GM18870 (cell line): ENCODE measurements at regions not wholly inside any gene's neighbourhood (a gene's known extent, or its start where the extent isn't known, plus 50 kb on each side); places are given as distances from the start of the nearest gene placed in this dataset.

Source experiments
- ATAC-seq: cut with Tn5 transposase; IDR thresholded peaks from one replicate; pipeline ENCODE4 v1.9.1; 2021; ENCODE audit warnings: moderate library complexity; ENCODE audit not compliant: unreplicated experiment

- ATAC-seq, result no peak
These were observed 546.7 kb upstream of the ADAMTS9 start for GRCh38 chr3:65234499-65234898.

GRCh38 chr3:65233561-65233960 lies 545.8 kb upstream of the ADAMTS9 start:
- ATAC-seq, result no peak

- ATAC-seq, result no peak
These were observed 543.7 kb upstream of the ADAMTS9 start for GRCh38 chr3:65231544-65231943.

GRCh38 chr3:65230261-65231139 lies 542.7 kb upstream of the ADAMTS9 start:
- ATAC-seq, result no peak

GRCh38 chr3:65226287-65226686 lies 538.5 kb upstream of the ADAMTS9 start:
- ATAC-seq, result no peak

- no peak for ATAC-seq
These were observed 522.4 kb upstream of the ADAMTS9 start for GRCh38 chr3:65210026-65210814.

GRCh38 chr3:65202395-65202794 lies 514.6 kb upstream of the ADAMTS9 start:
- ATAC-seq, result no peak

GRCh38 chr3:65201926-65202325 lies 514.1 kb upstream of the ADAMTS9 start:
- no peak for ATAC-seq

- no peak for ATAC-seq
These were observed 512.6 kb upstream of the ADAMTS9 start for GRCh38 chr3:65200310-65200970.

- ATAC-seq, result no peak
These were observed 508.9 kb upstream of the ADAMTS9 start for GRCh38 chr3:65196663-65197062.

- ATAC-seq, result no peak
These were observed 507.6 kb upstream of the ADAMTS9 start for GRCh38 chr3:65195211-65196006.

GRCh38 chr3:65194744-65195143 lies 506.9 kb upstream of the ADAMTS9 start:
- no peak for ATAC-seq

- ATAC-seq, result no peak
These were observed 506.4 kb upstream of the ADAMTS9 start for GRCh38 chr3:65194047-65194714.

GRCh38 chr3:65193531-65193930 lies 505.7 kb upstream of the ADAMTS9 start:
- no peak for ATAC-seq

- ATAC-seq, result no peak
These were observed 502.3 kb upstream of the ADAMTS9 start for GRCh38 chr3:65190111-65190510.

GRCh38 chr3:65186268-65186667 lies 498.5 kb upstream of the ADAMTS9 start:
- ATAC-seq, result no peak

- ATAC-seq, result no peak
These were observed 494.9 kb upstream of the ADAMTS9 start for GRCh38 chr3:65182682-65183081.

- ATAC-seq, result no peak
These were observed 494.3 kb upstream of the ADAMTS9 start for GRCh38 chr3:65182085-65182484.

GRCh38 chr3:65181391-65181871 lies 493.6 kb upstream of the ADAMTS9 start:
- no peak for ATAC-seq

- ATAC-seq, result no peak
These were observed 490.9 kb upstream of the ADAMTS9 start for GRCh38 chr3:65178703-65179102.
